NCI-H82 (cell line): ENCODE measurements at regions not wholly inside any gene's neighbourhood (a gene's known extent, or its start where the extent isn't known, plus 50 kb on each side); places are given as distances from the start of the nearest gene placed in this dataset.
A peak's percentile ranks its signal among the peaks of the same experiment; 100 is the strongest.

Source experiments
- DNase-seq: peaks from one replicate; lab custom pipeline; 2025; lab: John Stamatoyannopoulos, UW

DNA sequence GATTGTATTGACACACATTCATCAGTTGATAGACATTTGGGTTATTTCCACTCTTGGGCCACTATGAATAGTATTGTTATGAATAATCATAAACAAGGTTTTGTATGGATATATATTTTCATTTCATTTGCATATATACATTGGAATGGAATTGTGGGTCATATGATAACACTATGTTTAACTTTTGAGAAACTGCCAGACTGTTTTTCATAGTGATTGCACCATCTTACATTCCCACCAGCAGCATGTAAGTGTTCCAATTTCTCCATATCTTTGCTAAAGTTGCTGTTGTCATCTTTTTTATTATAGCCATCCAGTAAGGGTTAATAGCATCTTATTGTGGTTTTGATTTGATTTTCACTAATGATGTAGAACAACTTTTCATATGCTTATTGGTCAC is 198.5 kb upstream of the PPFIA2 start:
- no peak for DNase-seq

DNA sequence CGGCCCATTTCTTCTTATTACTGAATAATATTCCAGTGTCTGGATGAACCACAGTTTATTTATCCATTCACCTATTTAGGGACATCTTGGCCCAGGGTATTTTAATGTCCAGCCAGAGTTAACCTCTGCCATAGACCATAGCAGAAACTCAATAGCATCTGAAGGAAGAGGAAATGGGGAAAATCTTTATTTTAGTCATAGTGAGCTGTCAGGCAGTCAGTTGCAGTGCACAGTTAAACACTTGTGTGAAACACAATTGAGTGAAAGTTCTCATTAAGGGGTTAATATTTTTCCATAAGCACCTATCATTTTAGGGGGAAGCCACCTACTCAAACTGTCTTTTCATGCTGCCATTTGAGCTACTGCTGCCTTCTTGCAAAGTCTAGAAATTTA is 197.3 kb upstream of the PPFIA2 start:
- no peak for DNase-seq

DNA sequence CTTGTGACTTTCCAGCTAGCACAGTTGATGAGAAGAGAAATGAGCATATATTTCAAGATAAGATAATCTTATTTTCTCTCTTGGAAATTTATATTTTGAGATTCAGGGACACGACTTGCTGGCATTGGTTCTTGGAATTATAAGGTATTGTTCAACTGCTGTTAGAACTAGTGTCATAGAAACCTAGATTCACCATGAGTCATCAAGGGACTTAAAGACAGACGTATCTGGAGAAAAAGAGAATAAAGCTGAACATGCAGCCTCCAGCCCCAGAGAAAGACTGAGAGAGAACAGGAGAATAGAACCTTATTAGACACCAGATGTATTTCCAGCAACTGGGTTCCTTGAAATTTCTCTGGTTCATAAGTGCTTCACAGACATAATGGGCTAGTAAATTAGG is 194.4 kb upstream of the PPFIA2 start:
- DNase-seq = no peak

DNA sequence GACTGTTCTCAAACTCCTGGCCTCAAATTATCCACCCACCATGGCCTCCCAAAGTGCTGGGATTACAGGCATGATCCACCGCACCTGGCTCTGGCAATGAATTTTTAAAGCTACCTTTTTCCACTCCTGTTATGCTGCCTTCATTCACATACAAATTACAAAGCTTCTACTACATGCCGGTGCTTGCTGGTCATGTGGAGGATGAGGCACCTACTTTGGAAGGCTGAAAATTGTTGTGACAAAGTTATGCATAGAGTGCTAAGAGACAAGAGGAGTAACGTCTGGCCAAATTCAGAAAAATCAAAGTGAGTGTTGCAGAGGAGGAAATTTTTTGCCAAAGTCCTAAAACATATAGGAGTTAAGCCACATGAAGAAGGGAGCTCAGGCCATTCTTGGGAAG is 191.7 kb upstream of the PPFIA2 start:
- DNase-seq = no peak

DNA sequence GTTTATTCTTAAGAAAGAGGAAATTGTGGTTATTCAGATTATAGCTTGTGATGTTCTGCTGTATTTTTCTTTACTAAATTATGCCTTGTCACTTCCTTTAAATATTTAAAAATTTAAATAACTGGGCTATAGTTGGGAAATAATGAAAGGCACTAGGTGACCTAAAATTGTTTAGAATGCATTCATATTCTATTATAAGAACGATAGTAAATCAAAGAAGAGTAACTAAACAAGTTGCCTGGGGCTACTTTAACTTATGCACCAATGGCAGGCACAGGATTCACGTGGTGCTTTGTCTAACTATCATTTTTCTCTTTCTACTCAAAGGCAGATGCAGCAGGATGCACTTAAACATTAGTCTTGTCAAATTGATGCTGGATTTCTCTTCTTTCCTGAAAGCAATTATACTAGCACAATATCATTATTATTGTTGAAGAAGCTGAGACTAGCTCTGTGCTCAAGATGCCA is 190.7 kb upstream of the PPFIA2 start:
- no peak for DNase-seq

DNA sequence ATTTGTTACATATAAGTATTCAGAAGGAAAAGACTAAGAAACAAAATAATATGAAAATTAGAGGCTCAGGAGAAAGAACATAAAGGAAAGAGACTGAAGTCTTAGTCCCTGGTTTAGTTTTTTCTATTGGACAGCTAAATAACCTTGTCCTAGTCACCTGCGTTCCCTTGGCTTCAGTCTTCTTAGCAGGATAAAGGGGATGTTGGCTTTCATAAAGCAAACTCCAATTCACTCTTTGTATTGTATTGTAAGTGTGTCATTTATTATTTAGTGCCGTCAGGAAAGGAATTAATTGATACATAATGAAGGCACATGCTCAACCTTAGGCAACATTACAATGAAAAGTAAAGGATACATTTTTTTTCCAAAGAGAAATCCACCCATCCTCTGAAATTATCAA is 190.3 kb upstream of the PPFIA2 start:
- no peak for DNase-seq

DNA sequence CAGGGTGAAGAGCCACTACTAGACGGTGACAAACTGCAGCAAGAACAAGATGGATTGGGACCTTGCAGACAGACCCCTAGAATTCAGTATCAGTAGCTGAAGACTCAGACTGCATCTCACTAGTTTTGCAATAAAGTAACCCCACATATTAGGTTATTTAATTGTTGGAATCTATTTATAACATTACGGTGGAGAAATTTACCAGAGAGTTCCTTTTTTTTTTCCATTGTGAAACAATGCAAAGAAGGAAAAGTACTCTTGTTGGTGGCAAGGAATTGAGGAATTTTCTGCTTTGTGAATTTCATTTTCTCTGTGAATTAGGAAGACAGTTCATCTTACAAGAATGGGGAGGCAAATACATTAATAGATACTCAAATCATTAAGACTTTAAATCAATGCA is 185.7 kb upstream of the PPFIA2 start:
- no peak for DNase-seq

DNA sequence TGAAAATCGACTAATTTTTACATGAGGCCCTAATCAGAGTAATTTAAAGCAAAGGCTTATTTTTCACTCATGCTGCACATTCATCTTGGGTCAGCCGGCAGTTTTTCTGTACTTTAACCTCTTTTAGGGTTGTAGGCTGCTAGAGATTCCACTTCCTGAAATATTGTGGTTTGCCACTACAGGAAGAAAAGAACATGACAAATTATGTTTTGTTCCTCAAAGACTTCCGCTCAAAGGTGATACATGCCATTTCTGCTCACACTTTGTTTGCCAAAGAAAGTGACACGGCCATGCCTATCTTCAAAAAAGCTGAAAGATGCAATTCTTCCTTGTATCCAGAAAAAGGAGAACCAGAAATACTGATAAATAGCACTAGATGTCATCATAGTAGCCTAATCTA is 183.4 kb upstream of the PPFIA2 start:
- DNase-seq = no peak

DNA sequence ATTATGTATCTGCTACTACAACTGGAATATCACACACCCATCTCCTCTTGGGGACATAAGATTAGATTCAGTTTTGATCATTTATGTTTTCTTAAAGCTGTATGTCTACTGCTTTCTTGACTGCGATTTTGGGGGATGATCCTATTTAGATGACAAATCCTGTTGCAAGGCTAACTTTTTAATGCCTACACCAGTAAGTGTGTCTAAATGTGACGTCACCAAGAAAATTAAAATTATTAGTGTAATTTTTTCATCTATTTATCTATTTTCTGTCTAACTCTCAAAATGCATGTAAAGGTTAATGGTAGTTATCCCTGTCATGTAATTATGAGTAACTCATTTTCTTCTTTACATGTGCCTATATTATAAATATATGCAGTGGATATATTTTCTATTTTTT is 170.9 kb upstream of the PPFIA2 start:
- no peak for DNase-seq

DNA sequence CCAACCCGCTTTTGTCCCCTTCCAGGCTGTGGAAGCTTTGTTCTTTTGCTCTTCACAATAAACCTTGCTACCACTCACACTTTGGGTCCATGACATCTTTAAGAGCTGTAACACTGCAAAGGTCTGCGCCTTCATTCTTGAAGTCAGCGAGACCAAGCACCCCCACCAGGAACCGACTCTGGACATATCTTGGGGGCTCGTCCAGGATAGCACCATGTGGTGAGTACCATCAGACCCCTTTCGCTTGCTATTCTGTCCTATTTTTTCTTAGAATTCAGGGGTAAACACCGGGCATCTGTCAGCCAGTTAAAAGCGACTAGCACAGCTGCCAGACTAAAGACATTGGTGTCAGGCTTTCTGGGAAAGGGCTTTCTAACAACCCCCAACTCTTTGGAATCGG is 137.6 kb upstream of the PPFIA2 start:
- DNase-seq = peak; percentile 58

DNA sequence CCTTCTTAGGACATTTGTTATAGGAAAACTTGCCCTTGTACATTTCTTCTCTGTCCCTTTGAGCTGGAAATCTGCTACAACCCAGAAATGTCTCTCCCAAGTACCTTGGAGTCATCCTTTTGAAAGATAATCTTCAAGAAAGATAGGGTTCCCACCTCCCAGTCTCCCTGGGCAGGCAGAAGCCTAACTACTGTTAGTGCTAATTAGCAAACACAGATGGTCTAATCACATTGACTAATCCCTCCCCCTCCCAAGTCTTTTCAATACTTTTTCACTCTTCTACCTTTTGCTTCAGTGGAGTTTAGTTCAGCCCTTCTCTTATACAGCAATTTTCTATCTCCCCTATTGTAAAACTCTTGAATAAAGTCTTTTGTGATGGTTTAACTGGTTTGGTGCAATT is 129.8 kb upstream of the PPFIA2 start:
- peak; percentile 94 for DNase-seq

DNA sequence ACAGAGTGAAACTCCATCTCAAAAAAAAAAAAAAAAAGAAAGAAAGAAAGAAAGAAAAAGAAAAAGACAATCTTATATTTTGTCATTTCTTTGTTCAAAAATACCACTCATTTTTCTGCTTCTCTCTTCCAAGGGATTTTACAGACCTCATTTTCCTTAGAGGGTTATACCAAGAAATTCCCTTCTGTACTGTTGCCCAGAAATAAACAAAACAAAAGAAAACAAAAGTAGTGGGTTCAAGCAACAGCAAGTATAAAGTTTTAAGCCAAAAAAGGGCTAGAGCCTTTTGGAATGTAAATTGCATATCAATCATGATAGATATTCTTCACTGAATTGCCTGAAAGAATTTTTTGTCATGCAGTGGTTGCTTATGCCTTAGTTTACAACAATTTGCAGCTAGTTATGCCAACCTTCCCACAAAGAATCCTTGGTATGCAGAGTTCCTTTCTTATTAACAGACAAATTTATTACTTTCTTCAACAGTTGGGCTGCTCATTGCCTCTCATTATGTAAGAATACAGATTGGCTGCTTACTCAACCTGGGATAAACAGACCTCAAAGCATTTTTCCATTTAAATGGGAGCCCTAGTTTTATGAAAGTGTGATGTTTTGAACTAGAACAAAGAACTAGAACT is 129.1 kb upstream of the PPFIA2 start:
- DNase-seq = no peak

DNA sequence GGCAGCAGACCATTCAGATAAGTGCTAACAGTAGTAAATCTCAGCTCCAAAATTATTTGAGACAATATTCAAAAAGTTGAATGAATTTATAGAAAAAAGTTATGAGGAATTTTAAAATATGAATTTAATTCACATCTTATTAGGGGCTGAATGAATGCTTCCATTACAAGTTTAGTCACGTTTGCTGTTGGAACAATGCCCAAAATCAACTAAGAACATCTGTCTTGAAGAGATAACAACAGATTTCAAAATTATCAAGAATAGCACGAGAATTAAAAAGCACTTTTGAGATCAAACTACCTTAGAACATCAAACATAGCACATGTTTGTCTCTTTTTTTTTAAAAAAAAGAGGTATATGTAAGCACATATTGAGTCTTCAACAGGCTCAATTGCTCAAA is 115.4 kb upstream of the PPFIA2 start:
- DNase-seq = no peak

DNA sequence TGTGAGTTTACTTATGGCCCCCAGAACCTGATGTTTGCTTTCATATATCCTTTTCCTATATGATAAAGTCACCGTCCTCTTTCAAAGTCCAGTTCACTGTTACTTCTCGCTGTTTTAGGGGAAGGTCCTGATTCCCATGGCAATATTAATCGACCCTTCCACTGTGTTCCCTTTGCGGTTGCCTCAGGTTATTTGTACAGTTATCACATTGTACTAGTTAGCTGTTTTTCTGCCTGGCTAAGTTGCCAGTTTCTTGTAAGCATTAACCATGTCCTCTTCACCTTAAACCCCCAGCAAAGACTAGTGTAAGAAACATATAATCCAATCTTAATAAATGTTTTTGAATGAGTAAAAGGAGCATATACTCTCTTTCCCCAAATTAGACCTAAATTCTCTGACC is 115.0 kb upstream of the PPFIA2 start:
- no peak for DNase-seq

DNA sequence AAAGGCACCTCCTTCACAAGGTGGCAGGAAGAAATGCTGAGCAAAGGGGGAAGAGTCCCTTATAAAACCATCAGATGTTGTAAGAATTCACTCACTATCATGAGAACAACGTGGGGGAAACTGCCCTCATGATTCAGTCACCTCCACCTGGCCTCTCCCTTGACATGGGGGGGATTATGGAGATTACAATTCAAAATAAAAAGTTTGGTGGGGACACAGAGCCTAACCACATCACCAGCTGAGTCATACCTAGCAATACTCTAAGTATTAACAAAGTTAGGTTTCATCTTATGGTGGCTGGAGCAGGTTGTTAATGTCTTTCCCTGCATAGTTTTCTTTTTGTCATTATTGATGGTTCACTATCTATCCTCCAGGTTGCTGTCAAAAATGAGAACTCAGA is 113.2 kb upstream of the PPFIA2 start:
- no peak for DNase-seq

DNA sequence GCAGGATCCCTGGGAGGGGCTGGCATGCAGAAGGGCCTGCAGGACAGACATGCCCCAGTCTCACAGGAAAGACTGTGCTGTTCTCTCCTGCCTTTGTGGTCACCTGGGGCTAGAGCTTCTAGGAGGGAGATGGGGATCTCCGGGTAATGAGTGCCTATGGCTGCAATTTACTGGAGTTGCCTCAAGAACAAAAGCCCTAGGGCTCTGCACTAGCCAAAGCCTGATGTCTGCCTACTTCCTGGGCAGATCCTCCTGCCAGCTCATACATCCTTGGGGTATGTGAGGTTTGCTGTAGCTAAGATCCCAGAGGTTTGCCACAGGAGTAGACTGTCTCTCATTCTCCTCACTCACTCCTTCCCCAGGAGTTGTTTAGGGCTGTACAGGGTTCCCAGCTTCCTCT is 106.9 kb upstream of the PPFIA2 start:
- no peak for DNase-seq

DNA sequence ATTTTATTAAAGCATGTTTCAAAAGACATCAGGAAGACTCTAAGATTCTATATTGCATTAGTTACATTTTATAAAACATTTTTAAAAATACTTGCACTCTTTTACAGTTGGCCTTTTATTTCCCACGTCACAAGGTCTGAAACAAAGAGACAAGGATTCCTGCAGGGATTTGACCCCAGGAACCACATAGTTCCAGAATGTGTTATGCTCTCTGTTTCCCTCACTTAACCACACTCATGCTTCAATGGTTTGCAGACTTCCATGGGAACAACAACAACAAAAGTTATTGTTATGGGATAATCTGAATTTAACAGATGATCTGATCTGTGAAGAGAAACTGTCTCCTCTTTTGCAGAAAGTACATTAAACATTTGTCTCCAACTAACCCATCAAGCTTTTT is 104.3 kb upstream of the PPFIA2 start:
- no peak for DNase-seq

DNA sequence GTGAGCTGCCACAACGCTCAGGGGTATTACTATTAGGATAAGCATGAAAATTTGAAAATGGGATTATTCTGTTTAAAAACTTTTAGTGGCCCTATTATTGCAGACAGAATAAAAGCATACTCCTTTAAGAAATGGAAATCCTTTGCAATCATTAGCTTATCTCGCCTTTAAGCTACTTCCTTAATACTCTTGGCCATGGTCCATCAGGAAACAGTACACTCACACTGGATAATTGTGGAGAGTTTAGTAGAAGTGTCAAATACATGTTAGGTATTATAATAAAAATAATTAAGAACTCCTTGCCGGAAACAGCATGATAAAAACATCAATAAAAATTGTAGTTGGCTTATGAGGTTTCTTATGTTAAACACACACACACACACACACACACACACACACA is 100.4 kb upstream of the PPFIA2 start:
- DNase-seq = peak; percentile 28

DNA sequence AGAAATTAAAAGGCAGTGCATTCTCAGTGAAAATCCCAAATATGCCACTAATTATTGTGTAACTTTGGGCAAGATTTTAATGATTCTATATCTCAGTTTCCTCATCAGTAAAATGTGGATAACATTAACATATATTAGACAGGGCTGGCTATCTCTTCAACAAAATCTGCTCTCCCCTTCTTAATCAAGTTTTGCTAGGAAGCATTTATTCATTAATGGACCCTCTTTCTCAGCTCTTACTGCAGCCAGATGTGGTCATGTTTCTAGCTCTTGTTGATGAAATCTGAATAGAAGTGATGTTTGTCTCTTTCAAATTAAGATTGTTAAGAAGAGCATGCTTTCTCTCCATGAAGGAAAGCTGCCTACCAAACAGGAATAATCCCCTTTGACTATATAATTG is 84.4 kb upstream of the PPFIA2 start:
- DNase-seq = no peak

DNA sequence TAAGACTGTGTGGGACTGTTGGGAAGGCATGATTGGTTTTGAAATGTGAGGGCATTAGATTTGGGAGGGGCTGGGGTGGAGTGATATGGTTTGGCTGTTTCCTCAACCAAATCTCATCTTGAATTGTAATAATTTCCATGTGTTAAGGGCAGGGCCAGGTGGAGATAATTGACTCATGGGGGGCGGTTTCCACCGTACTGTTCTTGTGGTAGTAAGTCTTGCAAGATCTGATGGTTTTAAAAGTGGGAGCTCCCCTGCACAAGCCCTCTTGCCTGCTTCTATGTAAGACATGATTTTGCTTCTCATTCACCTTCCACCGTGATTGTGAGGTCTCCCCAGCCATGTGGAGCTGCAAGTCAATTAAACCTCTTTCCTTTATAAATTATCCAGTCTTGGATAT is 76.6 kb upstream of the PPFIA2 start:
- DNase-seq = no peak

DNA sequence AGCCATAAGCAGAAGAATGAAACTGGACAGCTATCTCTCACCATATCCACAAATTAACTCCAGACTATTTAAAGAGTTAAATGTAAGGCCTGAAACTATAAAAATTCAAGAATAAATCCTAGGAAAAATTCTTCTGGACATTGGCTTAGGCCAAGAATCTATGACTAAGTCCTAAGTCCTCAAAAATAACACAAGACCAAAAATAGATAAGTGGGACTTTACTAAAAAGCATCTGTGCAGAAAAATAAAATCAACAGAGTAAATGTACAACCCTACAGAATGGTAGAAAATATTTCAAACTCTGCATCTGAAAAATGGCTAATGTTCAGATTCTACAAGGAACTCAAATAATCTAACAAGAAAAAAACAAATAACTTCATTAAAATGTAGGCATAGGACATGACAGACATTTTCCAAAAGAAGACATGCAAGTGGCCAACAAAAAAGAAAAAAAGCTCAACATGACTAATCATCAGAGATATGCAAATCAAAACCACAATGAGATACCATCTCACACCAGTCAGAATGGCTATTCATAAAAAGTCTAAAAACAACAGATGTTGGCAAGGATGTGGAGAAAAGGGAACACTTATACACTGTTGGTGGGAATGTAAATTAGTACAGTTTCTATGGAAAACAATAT is 61.0 kb upstream of the PPFIA2 start:
- DNase-seq = no peak

DNA sequence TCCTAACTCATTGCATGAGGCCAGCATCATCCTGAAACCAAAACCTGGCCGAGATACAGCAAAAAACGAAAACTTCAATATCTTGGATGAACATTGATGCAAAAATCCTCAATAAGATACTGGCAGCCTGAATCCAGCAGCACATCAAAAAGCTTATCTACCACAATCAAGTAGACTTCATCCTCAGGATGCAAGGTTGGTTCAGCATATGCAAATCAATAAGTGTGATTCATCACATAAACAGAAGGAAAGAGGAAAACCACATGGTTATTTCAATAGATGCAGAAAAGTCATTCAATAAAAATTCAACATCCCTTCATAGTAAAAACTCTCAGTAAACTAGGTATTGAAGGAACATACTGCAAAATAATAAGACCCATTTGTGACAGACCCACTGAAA is 56.5 kb upstream of the PPFIA2 start:
- DNase-seq = no peak

DNA sequence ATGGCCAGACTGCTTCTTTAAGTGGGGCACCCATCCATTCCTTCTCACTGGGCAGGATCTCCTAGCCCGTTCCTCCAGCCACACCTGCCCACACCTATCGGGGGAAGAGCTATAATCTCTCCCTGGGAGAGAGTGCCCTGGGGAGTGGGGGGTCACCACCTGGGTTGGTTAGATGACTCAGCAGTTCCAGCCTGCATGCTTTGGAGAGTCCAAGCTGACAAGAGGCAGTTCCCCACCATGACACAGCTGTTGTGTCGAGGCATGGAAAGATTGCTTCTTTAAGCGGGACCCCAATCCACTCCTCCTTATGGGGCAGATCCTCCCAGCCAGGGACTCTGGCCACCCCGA is 52.6 kb upstream of the PPFIA2 start:
- DNase-seq = no peak

DNA sequence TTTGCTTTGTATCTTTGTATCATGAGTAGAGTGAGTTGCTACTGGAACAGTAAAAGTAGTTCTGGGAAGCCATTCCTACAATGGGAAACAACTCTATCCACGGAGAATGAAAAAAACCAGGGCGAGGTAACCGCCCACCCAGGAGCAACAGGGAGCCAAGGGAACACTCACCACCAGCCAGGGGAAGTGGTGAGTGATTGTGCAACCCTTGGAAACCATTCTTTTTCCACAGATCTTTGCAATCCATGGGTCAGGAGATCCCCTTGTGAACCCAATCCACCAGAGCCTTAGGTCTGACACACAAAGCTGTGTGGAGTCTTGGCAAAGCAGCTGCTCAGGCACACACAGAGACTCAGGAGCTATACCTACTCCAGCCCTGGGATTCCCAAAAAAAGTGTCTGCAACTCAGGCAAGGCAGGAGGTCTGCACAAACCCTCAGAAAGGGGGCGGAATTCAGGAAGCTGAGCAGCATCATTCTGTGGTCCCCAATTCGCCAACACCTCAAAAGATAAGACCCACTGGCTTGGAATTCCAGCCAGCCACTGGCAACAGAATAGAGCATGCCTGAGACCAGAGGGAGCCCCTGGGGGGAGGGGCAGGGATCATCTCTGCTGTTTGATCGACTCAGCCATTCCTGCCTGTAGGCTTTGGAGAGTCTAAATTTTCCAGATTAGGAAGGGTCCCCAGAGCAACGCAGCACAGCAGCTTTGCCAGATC is 52.1 kb upstream of the PPFIA2 start:
- no peak for DNase-seq
